Ramos (cell line): ENCODE measurements at regions not wholly inside any gene's neighbourhood (a gene's known extent, or its start where the extent isn't known, plus 50 kb on each side); places are given as distances from the start of the nearest gene placed in this dataset.

ENCODE experiments used
- in situ Hi-C: fragments of 300-500 bp; cut with MboI; formaldehyde crosslinking; loops from one replicate; pipeline ENCODE4 v1.14.3; 2022; ENCODE audit warnings: low sequenced_read_pairs; ENCODE audit not compliant: unreplicated experiment

- in situ Hi-C loops = no loop called here
These were observed 315.1 kb downstream of the SMOC2 start for GRCh38 chr6:168756009-168756634.

GRCh38 chr6:168746643-168747042, 305.7 kb downstream of the SMOC2 start:
- in situ Hi-C loops = no loop called here

GRCh38 chr6:168746013-168746412, 305.0 kb downstream of the SMOC2 start:
- in situ Hi-C loops = no loop called here

- in situ Hi-C loops = no loop called here
These were observed 303.9 kb downstream of the SMOC2 start for GRCh38 chr6:168744861-168745260.

- in situ Hi-C loops = no loop called here
These were observed 301.2 kb downstream of the SMOC2 start for GRCh38 chr6:168741942-168742782.

GRCh38 chr6:168741305-168741704, 300.3 kb downstream of the SMOC2 start:
- in situ Hi-C loops = no loop called here

- in situ Hi-C loops = no loop called here
These were observed 298.4 kb downstream of the SMOC2 start for GRCh38 chr6:168739381-168739780.

GRCh38 chr6:168737481-168737880, 296.5 kb downstream of the SMOC2 start:
- in situ Hi-C loops = no loop called here

GRCh38 chr6:168737014-168737413, 296.0 kb downstream of the SMOC2 start:
- in situ Hi-C loops = no loop called here

GRCh38 chr6:168736039-168736438, 295.1 kb downstream of the SMOC2 start:
- in situ Hi-C loops = no loop called here

- in situ Hi-C loops = no loop called here
These were observed 294.4 kb downstream of the SMOC2 start for GRCh38 chr6:168735268-168735949.

- in situ Hi-C loops = no loop called here
These were observed 293.5 kb downstream of the SMOC2 start for GRCh38 chr6:168734523-168734922.

GRCh38 chr6:168732676-168733075, 291.7 kb downstream of the SMOC2 start:
- in situ Hi-C loops = no loop called here

GRCh38 chr6:168730931-168731716, 290.1 kb downstream of the SMOC2 start:
- in situ Hi-C loops = no loop called here

- in situ Hi-C loops = no loop called here
These were observed 287.1 kb downstream of the SMOC2 start for GRCh38 chr6:168728056-168728455.

- in situ Hi-C loops = no loop called here
These were observed 285.4 kb downstream of the SMOC2 start for GRCh38 chr6:168726312-168726856.

GRCh38 chr6:168725802-168726201, 284.8 kb downstream of the SMOC2 start:
- in situ Hi-C loops = no loop called here

GRCh38 chr6:168724669-168725570, 283.9 kb downstream of the SMOC2 start:
- in situ Hi-C loops = no loop called here

- in situ Hi-C loops = no loop called here
These were observed 283.0 kb downstream of the SMOC2 start for GRCh38 chr6:168724033-168724432.
